ENCODE measurements at regions not wholly inside any gene's neighbourhood (a gene's known extent, or its start where the extent isn't known, plus 50 kb on each side); places are given as distances from the start of the nearest gene placed in this dataset.

DNA sequence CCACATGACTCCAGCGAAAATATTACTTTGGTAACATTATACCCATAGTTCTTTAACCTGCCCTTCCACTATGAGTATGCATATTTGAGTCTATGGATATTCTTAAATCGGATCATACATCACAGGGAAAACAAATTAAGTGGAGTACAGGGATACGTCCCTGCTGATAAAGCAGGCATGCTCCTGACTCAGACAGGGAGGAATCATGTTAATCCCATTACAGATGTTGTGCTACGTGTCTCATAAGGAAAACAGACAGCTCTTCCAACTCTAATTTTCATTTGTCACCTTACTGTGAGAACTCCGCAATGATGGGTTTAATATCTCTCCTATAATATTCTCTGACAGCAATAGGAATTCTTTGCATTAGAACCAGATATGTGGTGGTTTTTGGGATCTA is 469.5 kb upstream of the POM121L12 start:
- TF ChIP-seq POLR2A (IDR thresholded peaks at IDR 0.05) = no peak
- TF ChIP-seq, protein P1, sequence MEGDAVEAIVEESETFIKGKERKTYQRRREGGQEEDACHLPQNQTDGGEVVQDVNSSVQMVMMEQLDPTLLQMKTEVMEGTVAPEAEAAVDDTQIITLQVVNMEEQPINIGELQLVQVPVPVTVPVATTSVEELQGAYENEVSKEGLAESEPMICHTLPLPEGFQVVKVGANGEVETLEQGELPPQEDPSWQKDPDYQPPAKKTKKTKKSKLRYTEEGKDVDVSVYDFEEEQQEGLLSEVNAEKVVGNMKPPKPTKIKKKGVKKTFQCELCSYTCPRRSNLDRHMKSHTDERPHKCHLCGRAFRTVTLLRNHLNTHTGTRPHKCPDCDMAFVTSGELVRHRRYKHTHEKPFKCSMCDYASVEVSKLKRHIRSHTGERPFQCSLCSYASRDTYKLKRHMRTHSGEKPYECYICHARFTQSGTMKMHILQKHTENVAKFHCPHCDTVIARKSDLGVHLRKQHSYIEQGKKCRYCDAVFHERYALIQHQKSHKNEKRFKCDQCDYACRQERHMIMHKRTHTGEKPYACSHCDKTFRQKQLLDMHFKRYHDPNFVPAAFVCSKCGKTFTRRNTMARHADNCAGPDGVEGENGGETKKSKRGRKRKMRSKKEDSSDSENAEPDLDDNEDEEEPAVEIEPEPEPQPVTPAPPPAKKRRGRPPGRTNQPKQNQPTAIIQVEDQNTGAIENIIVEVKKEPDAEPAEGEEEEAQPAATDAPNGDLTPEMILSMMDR (IDR thresholded peaks at IDR 0.05) = no peak

Measured in testis (tissue), 2 donors.